T47D (cell line): ENCODE measurements at regions not wholly inside any gene's neighbourhood (a gene's known extent, or its start where the extent isn't known, plus 50 kb on each side); places are given as distances from the start of the nearest gene placed in this dataset.

ENCODE experiments used
- DNase-seq, 2 experiments: peaks; one replicate each; pipeline versions ENCODE4 v3.0.0 to v3.0.0-alpha.2; 2011 to 2012; ENCODE audit warnings: low read depth in 1 of 2, low spot score in 1 of 2
- JUND ChIP-seq: IDR thresholded peaks from 2 replicates; pipeline ENCODE4 v1.6.1; 2012; ENCODE audit warnings: low read depth
- in situ Hi-C: cut with HindIII; loops from 2 replicates; pipeline ENCODE4 v1.10.0; 2016; ENCODE audit warnings: low sequenced_read_pairs, low pct_unique_long_range_greater_than_20kb

DNA sequence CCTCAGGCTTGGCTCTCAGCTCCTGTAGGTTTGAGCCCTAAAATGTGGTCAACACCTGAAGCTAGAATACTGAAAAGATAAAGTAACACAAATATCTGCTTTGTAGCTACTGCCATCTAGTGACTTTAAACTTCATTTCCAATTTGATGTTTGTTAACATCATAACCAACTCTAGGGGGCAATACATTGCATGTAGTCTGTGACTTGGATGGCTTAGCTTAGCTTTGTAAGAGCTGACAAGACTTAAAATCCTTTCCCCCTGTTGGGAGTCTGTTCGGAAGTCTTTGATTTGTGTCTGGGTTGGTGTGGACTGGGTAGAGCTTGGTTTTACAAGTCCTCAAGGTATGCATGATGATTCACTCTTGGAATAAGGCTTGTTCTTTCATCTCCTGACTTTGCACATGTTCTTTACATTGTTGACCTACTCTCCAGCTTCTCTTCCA, 51.7 kb downstream of the SCN11A start:
- DNase-seq, result peak; percentile 33 to 79
- TF ChIP-seq JUND, result no peak
- in situ Hi-C loops, result no loop called here

DNA sequence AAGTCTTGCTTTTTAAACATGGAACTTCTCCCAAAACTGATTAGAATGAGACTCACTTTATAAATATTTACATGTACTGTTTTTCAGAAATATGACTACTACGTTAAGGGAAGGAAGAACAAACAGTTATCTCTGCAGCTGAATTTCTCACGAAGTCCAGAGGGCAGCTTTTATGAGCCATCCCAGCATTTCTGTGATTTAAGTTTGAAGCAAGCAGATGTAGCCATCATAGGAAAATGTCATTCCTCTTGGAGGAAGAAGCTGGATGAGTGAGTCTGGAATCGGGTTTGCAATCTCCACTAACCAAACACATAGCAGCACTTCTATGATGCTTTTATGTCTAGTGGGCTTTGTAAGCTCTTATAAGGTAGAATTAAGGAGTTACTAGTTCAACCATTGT, 53.7 kb downstream of the SCN11A start:
- in situ Hi-C loops, result no loop called here
- TF ChIP-seq JUND, result no peak
- no peak for DNase-seq

DNA sequence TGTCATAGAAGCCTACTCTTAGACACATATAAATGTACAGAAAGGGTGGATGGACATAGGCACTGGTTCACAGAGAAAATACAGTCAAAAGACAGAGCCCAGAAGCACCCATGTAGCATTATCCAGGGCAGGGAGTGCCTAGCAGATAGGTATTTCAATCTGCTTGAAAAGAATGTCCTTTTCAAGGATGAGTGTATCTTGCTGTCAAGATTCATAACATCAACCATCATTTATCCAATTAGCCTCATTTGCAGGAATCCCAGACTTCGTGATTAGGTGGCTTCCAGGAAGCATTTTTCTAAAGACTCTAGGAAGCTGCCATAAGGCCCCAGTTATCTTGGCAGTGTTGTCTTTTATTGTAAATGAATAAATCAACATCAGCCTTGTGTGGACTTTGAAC, 55.6 kb downstream of the SCN11A start:
- in situ Hi-C loops, result no loop called here
- TF ChIP-seq JUND, result no peak
- no peak for DNase-seq

DNA sequence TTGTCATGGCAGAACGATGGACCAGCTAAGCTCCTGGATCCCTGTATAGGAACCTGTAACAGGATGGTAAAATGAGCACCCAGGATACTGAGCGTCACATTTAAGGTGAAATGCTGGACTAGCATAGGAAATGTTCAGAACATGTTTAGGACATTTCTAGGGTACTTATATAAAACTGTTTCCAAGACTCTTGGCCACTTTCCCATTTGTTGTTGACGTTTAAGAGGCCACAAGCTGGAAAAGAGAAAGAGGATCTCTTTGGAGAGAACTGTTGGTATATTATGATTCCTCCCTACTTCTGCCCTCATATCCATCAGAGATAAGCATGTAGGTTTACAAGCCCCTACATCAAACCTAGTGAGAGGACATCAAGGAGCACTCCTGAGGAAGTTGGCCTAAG, 57.5 kb downstream of the SCN11A start:
- no peak for DNase-seq
- TF ChIP-seq JUND, result no peak
- in situ Hi-C loops, result no loop called here

DNA sequence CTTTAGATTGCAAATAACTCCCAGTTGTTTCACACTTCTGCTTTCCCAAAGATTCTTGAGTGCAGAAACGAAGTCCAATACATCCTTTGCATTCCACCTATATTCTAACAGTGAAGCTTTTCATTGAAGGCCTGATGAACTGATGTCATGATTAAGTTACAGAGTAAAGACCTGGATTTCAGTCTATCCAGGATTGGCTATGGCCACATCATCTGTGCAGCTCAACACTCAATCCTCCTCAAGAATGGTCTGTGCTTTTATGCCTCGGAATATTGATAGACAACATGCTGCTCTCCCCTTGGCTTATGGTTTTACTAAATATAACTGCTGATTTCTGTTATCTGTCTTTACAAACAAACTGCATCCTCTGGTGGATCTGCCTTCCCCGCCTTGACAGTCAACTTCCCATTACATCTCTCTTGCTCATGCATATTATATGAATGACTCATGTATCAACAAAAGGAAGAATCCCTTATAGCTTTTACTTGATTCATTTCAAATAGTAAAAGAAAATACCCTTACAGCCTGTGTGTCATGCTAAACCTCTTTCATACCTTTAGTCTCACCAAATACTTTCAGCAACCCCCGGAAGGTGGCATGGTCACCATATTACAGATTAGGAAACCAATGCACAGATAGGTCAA, 59.5 kb downstream of the SCN11A start:
- TF ChIP-seq JUND, result no peak
- DNase-seq, result no peak
- in situ Hi-C loops, result no loop called here

DNA sequence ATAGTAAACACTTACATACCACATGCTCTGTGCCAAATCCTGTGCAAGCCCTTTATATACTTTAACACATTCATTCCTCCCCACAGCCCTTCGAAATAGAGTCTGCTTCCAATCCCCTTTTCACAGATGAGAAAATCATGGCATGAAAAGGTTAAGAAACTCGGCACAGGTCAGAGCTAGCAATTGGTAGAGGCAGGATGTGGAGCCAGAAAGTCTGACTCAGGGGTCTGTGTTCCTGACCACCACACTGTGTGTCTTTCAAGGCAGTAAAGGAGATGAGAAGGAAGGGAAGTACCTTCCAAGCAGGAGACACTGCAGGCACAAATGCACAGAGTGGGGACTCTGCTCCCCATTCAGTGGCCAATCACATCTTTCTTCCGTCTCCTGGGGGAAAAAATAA, 61.1 kb downstream of the SCN11A start:
- no peak for TF ChIP-seq JUND
- in situ Hi-C loops, result no loop called here
- DNase-seq, result no peak

DNA sequence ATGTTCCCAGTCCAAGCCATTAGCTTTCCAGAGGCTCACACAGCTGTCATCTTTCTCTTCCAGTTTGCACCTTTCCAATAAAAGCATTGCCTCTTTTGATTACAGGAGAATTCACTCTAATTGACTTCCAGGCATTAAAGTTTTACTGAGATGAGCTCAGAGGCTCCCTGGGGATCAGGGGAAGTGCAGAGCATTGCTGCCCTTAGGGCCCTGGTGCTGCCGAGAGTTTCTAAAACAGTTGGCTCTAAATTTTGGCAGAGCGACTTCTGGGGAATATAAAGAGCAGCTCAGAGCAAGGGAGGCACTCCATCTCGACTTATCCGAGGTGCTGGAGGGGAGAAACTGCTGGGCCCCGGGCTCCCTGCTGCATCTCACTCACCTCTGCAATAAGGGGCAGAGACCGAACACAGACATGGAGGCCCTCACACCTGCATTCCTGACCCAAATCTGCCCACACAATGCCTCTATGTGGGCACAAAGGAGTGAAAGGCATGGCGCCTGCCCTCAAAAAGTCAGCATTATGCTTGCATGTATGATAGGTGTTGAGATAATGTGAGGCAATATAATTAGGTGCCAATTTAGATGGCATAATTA, 61.7 kb downstream of the SCN11A start:
- no peak for DNase-seq
- no peak for TF ChIP-seq JUND
- in situ Hi-C loops, result no loop called here

DNA sequence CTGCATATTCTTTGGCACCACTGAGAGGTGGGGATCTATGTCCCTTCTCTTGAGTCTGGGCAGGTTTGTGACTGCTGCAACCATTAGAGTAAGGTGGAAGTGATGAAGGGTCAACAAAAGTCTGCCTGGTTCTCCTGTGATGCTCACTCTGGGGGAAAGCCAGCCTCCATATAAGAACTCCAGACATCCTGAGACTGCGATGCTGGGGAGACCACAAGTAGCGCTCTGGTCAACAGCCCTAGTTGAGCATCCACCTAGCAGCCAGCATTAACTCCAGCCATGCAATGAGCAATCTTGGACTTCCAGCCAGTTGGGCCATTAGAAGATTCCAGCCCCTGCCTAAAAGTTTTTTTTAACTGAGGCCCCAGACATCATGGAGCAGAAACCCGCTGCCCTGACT, 62.8 kb downstream of the SCN11A start:
- TF ChIP-seq JUND, result no peak
- no peak for DNase-seq
- in situ Hi-C loops, result no loop called here

DNA sequence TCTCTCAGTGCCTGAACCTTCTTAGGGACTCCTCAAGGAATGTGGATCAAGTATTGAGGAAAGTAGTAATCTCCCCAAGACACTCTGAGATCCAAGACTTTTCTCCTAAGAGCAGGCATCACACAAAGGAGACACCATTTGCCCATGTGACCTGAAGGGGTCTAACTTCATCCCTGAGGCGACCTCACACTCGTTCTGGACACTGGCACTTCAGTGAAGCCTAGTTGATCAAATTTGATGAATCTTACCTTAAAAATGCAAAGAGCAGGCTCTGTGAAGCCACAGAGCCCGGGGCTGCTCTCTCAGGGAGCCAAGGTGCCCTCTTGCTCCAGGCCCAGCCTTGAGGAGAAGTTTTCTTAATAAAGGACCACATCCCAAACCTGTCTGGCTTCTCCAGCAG, 64.3 kb downstream of the SCN11A start:
- no peak for TF ChIP-seq JUND
- in situ Hi-C loops, result no loop called here
- DNase-seq, result no peak

DNA sequence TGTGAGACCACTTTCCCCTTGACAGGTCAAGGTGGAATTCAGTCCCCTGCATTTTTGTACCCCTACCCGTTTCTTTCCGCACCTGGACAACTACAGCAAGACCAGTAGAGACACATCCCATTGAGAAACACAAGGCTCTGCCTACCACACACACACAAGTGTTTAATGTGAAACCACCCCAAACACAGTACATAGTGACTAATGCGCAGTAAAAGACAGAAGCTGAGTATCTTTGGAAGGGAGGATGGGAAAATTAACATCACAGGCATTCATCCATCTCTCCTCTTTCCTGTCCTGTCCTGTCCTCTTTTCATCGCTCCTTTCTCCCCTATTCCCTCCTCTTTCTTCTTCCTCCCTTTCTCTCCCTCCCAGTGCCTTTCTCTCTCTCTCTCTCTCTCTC, 64.8 kb downstream of the SCN11A start:
- TF ChIP-seq JUND, result no peak
- in situ Hi-C loops, result no loop called here
- DNase-seq, result no peak

DNA sequence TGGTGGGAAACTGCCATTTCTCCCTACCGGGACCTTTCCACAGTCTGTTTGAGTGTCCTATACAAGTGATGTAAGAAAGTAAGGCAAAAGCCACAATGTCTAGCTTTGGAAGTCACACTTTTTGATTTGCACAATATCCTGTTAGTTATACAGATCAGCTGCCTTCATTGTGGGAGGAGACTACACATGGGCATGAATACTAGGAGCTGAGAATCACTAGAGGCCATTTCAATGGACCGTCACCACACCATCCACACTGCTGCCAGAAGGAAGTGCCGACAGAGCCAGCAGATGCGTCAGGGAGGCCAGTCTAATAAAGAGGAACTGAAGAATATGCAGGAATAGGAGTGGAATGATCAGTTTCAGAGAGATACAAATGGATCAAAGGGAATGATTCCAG, 65.8 kb downstream of the SCN11A start:
- in situ Hi-C loops, result no loop called here
- TF ChIP-seq JUND, result no peak

DNA sequence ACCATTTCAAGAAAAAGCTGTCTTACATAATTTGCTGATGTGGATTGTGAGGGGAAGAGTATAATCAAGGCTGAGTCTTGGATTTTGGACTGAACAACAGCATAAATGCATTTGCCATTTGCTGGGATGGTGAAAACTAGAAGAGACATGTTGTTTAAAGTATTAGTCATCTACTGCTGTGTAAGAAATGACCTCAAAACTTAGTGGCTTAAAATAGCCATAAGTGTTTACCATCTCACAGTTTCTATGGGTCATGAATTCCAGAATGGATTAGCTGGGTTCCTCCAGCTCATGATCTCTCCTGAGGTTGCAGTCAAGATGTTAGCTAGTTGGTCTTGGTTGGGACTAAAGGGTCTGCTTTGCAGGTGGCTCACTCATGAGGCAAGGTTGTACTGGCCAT, 66.2 kb downstream of the SCN11A start:
- no peak for TF ChIP-seq JUND
- no peak for DNase-seq
- in situ Hi-C loops, result no loop called here

More for the DNA sequence above, 65.8 kb downstream of the SCN11A start:
- DNase-seq, result no peak

DNA sequence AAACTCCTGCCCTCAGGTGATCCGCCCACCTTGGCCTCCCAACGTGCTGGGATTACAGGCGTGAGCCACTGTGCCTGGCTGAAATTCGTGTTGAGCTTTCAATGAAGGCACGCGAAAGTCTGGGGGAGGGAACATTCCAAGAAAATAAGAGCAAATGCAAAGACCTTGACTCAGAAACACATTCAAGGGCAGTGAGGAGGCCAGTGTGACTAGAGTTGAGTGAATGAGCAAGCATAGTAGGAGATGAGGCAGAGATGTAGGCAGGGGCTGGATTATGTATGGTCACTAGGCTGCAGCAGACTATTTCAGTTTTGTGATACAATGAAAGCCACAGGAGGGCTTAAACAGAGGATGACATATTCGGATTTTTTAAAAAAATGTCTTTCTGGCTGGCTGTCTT, 67.0 kb downstream of the SCN11A start:
- no peak for TF ChIP-seq JUND
- in situ Hi-C loops, result no loop called here
- no peak for DNase-seq

DNA sequence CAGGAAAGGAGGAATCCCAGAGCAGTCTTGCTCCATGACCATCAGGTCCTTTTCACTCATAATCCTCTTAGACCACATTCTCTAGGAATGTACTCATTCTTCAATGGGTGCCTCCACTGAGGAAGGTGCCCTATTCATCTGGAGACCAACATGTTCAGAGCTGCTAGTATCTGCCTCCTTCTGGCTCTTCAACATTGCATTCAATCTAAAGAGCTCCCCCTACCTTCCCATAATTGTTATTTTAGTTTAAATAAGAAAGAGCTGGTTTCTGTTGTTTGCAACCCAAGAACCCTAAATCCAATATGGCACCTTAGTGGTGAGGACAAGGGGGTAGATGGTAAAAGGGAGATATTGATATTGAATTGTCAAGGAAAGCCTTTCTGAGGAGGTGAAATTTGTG, 67.6 kb downstream of the SCN11A start:
- no peak for DNase-seq
- in situ Hi-C loops, result no loop called here
- TF ChIP-seq JUND, result no peak

DNA sequence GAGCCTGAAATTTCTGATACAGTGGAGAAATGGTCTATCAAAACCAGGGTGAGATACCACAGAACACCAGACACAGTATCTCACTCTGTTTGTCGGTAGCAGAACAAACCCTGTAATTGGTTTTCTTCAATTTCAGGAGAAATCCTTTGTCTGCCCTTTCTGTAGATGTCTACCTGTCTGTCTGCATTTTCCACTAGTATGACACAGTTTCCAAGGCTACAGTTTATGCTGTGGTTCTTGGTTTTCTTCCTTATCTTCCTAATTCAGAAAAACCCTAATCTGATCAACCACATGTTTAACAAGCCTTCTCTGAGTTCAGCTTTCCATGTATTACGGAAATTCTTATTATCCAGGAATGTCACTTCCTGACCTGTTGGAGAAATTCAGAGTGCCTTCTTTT, 70.8 kb downstream of the SCN11A start:
- in situ Hi-C loops, result no loop called here
- DNase-seq, result no peak
- TF ChIP-seq JUND, result no peak
